ENCODE measurements at regions not wholly inside any gene's neighbourhood (a gene's known extent, or its start where the extent isn't known, plus 50 kb on each side); places are given as distances from the start of the nearest gene placed in this dataset.

DNA sequence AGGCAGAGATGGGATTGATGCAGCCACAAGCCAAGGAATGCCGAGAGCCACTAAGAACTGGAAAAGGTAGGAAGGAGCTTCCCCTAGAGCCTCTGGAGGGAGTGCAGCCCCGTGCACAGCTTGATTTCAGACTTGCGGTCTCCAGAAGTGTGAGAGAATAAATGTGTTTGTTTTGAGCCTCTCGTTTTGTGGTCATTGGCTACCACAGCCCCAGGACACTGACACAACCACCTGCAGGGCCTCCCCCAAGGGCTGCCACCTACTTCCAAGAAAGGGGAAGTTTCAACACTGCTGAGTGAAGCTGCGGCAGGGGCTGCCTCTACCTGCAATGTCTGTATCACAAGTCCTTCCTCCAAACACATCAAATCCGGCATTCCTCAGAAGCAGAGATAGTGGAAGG is 346.9 kb downstream of the C16orf95 start:
- Histone ChIP-seq H3K9ac (ENCODE audit: low read length in 3 of 3) (no peak overlapping the region), H3K27me3 (ENCODE audit: control insufficient read depth, insufficient read depth, low read length) (no peaks in the 10 kb centered on the region), H3K27ac (ENCODE audit: low read depth in 2 of 2, low read length in 2 of 2) (no peak overlapping the region), H3K36me3 (ENCODE audit: control insufficient read depth in 2 of 3, insufficient read depth in 3 of 3, low read length in 3 of 3) (no peaks in the 10 kb centered on the region), H3K4me3 (ENCODE audit: low read length in 3 of 3) (no peak overlapping the region), H3K9me3 (ENCODE audit: control insufficient read depth in 2 of 3, insufficient read depth in 1 of 3, low read length in 3 of 3) (no peaks in the 10 kb centered on the region), H3K4me1 (ENCODE audit: control insufficient read depth in 2 of 3, insufficient read depth in 2 of 3, low read depth in 1 of 3, low read length in 3 of 3) (no peaks in the 10 kb centered on the region)
- DNase-seq (peak in 1 of 5 donors; percentile 7), FAIRE-seq (no peak)
- TF ChIP-seq, protein P1, sequence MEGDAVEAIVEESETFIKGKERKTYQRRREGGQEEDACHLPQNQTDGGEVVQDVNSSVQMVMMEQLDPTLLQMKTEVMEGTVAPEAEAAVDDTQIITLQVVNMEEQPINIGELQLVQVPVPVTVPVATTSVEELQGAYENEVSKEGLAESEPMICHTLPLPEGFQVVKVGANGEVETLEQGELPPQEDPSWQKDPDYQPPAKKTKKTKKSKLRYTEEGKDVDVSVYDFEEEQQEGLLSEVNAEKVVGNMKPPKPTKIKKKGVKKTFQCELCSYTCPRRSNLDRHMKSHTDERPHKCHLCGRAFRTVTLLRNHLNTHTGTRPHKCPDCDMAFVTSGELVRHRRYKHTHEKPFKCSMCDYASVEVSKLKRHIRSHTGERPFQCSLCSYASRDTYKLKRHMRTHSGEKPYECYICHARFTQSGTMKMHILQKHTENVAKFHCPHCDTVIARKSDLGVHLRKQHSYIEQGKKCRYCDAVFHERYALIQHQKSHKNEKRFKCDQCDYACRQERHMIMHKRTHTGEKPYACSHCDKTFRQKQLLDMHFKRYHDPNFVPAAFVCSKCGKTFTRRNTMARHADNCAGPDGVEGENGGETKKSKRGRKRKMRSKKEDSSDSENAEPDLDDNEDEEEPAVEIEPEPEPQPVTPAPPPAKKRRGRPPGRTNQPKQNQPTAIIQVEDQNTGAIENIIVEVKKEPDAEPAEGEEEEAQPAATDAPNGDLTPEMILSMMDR (IDR thresholded peaks at IDR 0.05; ENCODE audit: borderline replicate concordance, extremely low read depth, insufficient read depth): no peak
- intact Hi-C loops (cut with DNase I): no loop called here

DNA sequence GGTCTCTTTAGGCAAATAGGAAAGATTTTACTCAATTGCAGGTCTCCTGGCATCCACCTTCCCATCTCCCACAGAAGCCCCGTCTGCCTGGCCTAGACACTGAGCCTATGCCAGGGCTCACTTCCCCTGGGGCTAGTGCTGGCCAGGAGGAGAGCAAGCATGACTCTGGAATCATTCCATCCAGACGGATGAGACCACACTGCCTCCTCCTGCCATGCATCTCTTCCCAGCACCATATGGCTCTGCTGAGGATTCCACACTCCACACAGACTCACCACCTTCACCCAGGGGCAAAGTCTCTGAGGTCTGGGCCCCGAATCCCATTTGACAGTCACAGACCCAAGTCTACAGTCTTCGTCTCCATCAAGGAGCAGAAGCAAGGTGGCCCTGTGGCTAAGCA is 346.5 kb downstream of the C16orf95 start:
- FAIRE-seq: no peak
- Histone ChIP-seq H3K36me3 (ENCODE audit: control insufficient read depth in 2 of 3, insufficient read depth in 3 of 3, low read length in 3 of 3) (no peaks in the 10 kb centered on the region), H3K4me3 (ENCODE audit: low read length in 3 of 3) (no peak overlapping the region), H3K9ac (ENCODE audit: low read length in 3 of 3) (no peak overlapping the region), H3K27me3 (ENCODE audit: control insufficient read depth, insufficient read depth, low read length) (no peaks in the 10 kb centered on the region), H3K27ac (ENCODE audit: low read depth in 2 of 2, low read length in 2 of 2) (no peak overlapping the region), H3K9me3 (ENCODE audit: control insufficient read depth in 2 of 3, insufficient read depth in 1 of 3, low read length in 3 of 3) (no peaks in the 10 kb centered on the region), H3K4me1 (ENCODE audit: control insufficient read depth in 2 of 3, insufficient read depth in 2 of 3, low read depth in 1 of 3, low read length in 3 of 3) (no peaks in the 10 kb centered on the region)
- intact Hi-C loops (cut with DNase I): no loop called here
- TF ChIP-seq, protein P1 (IDR thresholded peaks at IDR 0.05; ENCODE audit: borderline replicate concordance, extremely low read depth, insufficient read depth): no peak
- DNase-seq: peak in 1 of 5 donors; percentile 22

DNA sequence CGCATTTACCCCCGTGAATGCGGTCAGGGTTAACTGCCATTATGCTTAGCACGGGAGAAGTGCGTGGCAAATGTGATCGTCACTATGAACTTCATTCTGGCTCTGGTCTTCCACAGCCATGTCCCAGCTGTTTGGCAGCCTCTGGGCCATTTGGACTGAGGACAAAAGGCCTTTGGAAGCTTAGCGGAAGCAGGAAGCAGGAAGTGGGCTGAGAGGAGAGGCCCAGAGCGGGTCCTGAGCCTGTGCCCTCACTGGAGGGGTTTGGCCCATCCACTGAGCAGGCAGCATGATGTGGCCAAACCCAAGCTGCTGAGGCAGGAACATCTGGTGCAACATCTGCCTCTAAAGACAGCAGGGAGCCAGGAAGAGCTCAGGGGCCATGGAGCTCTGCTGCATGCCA is 345.9 kb downstream of the C16orf95 start:
- H3K27me3 ChIP-seq (ENCODE audit: control insufficient read depth, insufficient read depth, low read length): no peaks in the 10 kb centered on the region
- intact Hi-C loops (cut with DNase I): no loop called here
- FAIRE-seq: no peak

More for the DNA sequence above, 345.9 kb downstream of the C16orf95 start:
- DNase-seq: peak in 2 of 5 donors; percentile 57 to 66
- no peak overlapping the region for H3K27ac ChIP-seq (ENCODE audit: low read depth in 2 of 2, low read length in 2 of 2)
- no peak overlapping the region for H3K4me3 ChIP-seq (ENCODE audit: low read length in 3 of 3)
- TF ChIP-seq, protein P1 (IDR thresholded peaks at IDR 0.05; ENCODE audit: borderline replicate concordance, extremely low read depth, insufficient read depth): no peak
- H3K9ac ChIP-seq (ENCODE audit: low read length in 3 of 3): no peak overlapping the region
- no peaks in the 10 kb centered on the region for H3K4me1 ChIP-seq (ENCODE audit: control insufficient read depth in 2 of 3, insufficient read depth in 2 of 3, low read depth in 1 of 3, low read length in 3 of 3)
- H3K9me3 ChIP-seq (ENCODE audit: control insufficient read depth in 2 of 3, insufficient read depth in 1 of 3, low read length in 3 of 3): no peaks in the 10 kb centered on the region
- H3K36me3 ChIP-seq (ENCODE audit: control insufficient read depth in 2 of 3, insufficient read depth in 3 of 3, low read length in 3 of 3): no peaks in the 10 kb centered on the region

All from kidney (tissue), 13 donors.